ENCODE measurements at regions not wholly inside any gene's neighbourhood (a gene's known extent, or its start where the extent isn't known, plus 50 kb on each side); places are given as distances from the start of the nearest gene placed in this dataset.

- TF ChIP-seq, protein P1, sequence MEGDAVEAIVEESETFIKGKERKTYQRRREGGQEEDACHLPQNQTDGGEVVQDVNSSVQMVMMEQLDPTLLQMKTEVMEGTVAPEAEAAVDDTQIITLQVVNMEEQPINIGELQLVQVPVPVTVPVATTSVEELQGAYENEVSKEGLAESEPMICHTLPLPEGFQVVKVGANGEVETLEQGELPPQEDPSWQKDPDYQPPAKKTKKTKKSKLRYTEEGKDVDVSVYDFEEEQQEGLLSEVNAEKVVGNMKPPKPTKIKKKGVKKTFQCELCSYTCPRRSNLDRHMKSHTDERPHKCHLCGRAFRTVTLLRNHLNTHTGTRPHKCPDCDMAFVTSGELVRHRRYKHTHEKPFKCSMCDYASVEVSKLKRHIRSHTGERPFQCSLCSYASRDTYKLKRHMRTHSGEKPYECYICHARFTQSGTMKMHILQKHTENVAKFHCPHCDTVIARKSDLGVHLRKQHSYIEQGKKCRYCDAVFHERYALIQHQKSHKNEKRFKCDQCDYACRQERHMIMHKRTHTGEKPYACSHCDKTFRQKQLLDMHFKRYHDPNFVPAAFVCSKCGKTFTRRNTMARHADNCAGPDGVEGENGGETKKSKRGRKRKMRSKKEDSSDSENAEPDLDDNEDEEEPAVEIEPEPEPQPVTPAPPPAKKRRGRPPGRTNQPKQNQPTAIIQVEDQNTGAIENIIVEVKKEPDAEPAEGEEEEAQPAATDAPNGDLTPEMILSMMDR (conservative IDR thresholded peaks at IDR 0.05; ENCODE audit: low read length), result no peak
- TF ChIP-seq EZH2phosphoT487 (IDR thresholded peaks at IDR 0.05; ENCODE audit: borderline replicate concordance), result no peak
Observed at GRCh38 chr20:57804470-57805250, 94.8 kb upstream of the PMEPA1 start.
